Heart left ventricle (tissue), 16 donors: ENCODE measurements at regions not wholly inside any gene's neighbourhood (a gene's known extent, or its start where the extent isn't known, plus 50 kb on each side); places are given as distances from the start of the nearest gene placed in this dataset.

ENCODE experiments used
- ATAC-seq, 4 donors: fragments of 200-7000 bp; cut with Tn5 transposase; one replicate each; pipeline ENCODE4 v1.9.1; 2020 to 2022; ENCODE audit warnings: moderate library complexity in 4 of 4, mild to moderate bottlenecking in 3 of 4, moderate number of reproducible peaks in 1 of 4
- DNase-seq, 5 donors: peaks; one replicate each; pipeline ENCODE4 v3.0.0-alpha.2; 2020
- H3K27ac ChIP-seq, 12 donors: fragments of 200-600 bp; sonication (generic) in 4 of 12; one replicate each; pipeline versions ENCODE4 v1.5.0 to v1.8.0; 2016 to 2022; ENCODE audit warnings: mild to moderate bottlenecking in 2 of 12
- H3K27me3 ChIP-seq, 9 donors: fragments of 200-600 bp; sonication (generic) in 2 of 9; one replicate each; pipeline versions ENCODE4 v1.5.1 to v1.8.0; 2016 to 2022; ENCODE audit warnings: mild to moderate bottlenecking in 3 of 9
- H3K36me3 ChIP-seq, 9 donors: fragments of 200-600 bp; sonication (generic) in 2 of 9; one replicate each; pipeline versions ENCODE4 v1.5.0 to v1.8.0; 2018 to 2022; ENCODE audit warnings: mild to moderate bottlenecking in 2 of 9
- H3K4me1 ChIP-seq, 12 donors: fragments of 200-600 bp; sonication (generic) in 4 of 12; one replicate each; pipeline versions ENCODE4 v1.5.0 to v1.8.0; 2016 to 2022; ENCODE audit warnings: mild to moderate bottlenecking in 3 of 12
- H3K4me3 ChIP-seq, 12 donors: fragments of 200-600 bp; sonication (generic) in 4 of 12; one replicate each; pipeline versions ENCODE4 v1.5.0 to v1.8.0; 2017 to 2022; ENCODE audit warnings: mild to moderate bottlenecking in 9 of 12, moderate library complexity in 4 of 12
- H3K9me3 ChIP-seq, 12 donors: fragments of 200-600 bp; sonication (generic) in 4 of 12; one replicate each; pipeline versions ENCODE4 v1.5.0 to v1.8.0; 2016 to 2022; ENCODE audit warnings: mild to moderate bottlenecking in 1 of 12
- POLR2A ChIP-seq, 2 donors: fragments of 450-650 bp; IDR thresholded peaks; one replicate each; pipeline ENCODE4 v1.6.1; 2017; ENCODE audit warnings: antibody characterized with exemption in 2 of 2, mild to moderate bottlenecking in 2 of 2, moderate library complexity in 2 of 2
- WGBS, 4 donors: extraction: QIAGEN DNeasy Blood & Tissue Kit in 2 of 4; methylation state at CpG; one replicate each; pipeline versions ENCODE4 v1.1.5 to v1.1.7; 2013 to 2018; 5-methylcytosine and 5-hydroxymethylcytosine counted together
- intact Hi-C, 10 donors: fragments of 100-400 bp; cut with DNase I; formaldehyde crosslinking; loops; one replicate each; pipeline versions ENCODE4 v1.11.1 to v1.14.2; 2022
- TF ChIP-seq, protein P1 (sequence below), 12 donors: fragments of 200-600 bp; sonication (generic) in 4 of 12; IDR thresholded peaks; one replicate each; pipeline versions ENCODE4 v1.5.0 to v1.8.0; 2018 to 2022; ENCODE audit warnings: antibody characterized with exemption in 12 of 12, mild to moderate bottlenecking in 5 of 12
- donor health status: ischemic (EF 13 %, LVEDD 7.1; RV severe dilation, severe dysfunction).
- donor health status: healthy with polysubstance abuse.
- donor health status: DM: no; HTN: yes; CAD: no.
- donor health status: DM: no; HTN: no; CAD: no.
- donor health status: ischemic (EF 25% LVEDD 6.9; RV normal size, moderate dysfunction).
- donor health status: ischemic (EF 25% LVEDD 5.7; RV mildly dilated, moderate dysfunction).
- donor health status: healthy.
- donor health status: DM: yes; HTN: yes; CAD: no.
- donor health status: ischemic (EF 35%, LVEDD 5.7; RV mildly dilated, moderate dysfunction).
- donor health status: nonischemic (EF 11% LVEDD 7.7; RV severe dilation, severe dysfunction).
- donor health status: DM: yes; HTN: yes; CAD: no.
- donor health status: PGD.
- donor health status: ischemic (EF 29% LVEDD 5.4; RV normal size, mild dysfunction).
- donor health status: nonischemic (EF 23%, LVEDD 6.1; RV moderate dilation, normal function).

GRCh38 chr2:30860003-30860725 is 52.9 kb upstream of the CAPN13 start:
- Histone ChIP-seq H3K9me3 (peaks cover 0 to 6% (median 0%) of the 10 kb centered on the region in 12 donors), H3K27me3 (no peaks in the 10 kb centered on the region), H3K36me3 (no peaks in the 10 kb centered on the region), H3K4me1 (peaks cover 0 to 5% (median 0%) of the 10 kb centered on the region in 12 donors), H3K27ac (no peak overlapping the region), H3K4me3 (no peak overlapping the region)
- DNase-seq (no peak), ATAC-seq (peak in 3 of 4 donors; percentile 54 to 75 (median 60))
- 62 to 73% (median 66%) methylated on average over 7 of the region's 7 CpGs for WGBS, 4 donors
- TF ChIP-seq, protein P1, sequence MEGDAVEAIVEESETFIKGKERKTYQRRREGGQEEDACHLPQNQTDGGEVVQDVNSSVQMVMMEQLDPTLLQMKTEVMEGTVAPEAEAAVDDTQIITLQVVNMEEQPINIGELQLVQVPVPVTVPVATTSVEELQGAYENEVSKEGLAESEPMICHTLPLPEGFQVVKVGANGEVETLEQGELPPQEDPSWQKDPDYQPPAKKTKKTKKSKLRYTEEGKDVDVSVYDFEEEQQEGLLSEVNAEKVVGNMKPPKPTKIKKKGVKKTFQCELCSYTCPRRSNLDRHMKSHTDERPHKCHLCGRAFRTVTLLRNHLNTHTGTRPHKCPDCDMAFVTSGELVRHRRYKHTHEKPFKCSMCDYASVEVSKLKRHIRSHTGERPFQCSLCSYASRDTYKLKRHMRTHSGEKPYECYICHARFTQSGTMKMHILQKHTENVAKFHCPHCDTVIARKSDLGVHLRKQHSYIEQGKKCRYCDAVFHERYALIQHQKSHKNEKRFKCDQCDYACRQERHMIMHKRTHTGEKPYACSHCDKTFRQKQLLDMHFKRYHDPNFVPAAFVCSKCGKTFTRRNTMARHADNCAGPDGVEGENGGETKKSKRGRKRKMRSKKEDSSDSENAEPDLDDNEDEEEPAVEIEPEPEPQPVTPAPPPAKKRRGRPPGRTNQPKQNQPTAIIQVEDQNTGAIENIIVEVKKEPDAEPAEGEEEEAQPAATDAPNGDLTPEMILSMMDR (IDR thresholded peaks at IDR 0.05), result no peak
- TF ChIP-seq POLR2A (IDR thresholded peaks at IDR 0.05), result no peak
- intact Hi-C loops, result loop anchor here in 8 of 10 donors (5.0 to 10.0 kb wide), 5 partner anchors 143 to 475 kb away; no protein-coding TSS in a partner anchor
